ENCODE measurements at regions not wholly inside any gene's neighbourhood (a gene's known extent, or its start where the extent isn't known, plus 50 kb on each side); places are given as distances from the start of the nearest gene placed in this dataset.

DNA sequence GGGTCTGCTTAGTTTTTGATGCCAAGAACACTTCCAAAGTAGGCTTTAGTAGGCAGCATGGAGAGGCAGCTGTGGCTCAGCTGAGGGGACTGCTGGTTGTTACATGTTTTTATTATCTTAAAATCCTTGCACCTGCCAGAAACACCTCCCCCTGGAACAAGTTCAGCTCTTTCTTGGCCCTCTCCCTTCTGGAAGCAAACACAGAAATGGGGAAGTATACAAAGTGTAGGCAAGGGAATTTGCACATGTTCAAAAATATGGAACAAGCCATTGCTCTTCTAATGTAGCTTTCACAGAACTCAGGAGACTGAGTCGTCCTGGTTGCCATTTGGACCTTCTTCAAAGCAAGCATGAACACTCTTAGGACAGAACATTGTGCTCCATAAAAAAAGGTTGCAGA lies 169.1 kb upstream of the SEMA6D start:
- WGBS (ENCODE audit: insufficient coverage) = 43% methylated on average over 1 of the region's 1 CpG
- H3K9me3 ChIP-seq (replicated peaks; ENCODE audit: control insufficient read depth, low read depth, low read length) = no peaks in the 10 kb centered on the region

DNA sequence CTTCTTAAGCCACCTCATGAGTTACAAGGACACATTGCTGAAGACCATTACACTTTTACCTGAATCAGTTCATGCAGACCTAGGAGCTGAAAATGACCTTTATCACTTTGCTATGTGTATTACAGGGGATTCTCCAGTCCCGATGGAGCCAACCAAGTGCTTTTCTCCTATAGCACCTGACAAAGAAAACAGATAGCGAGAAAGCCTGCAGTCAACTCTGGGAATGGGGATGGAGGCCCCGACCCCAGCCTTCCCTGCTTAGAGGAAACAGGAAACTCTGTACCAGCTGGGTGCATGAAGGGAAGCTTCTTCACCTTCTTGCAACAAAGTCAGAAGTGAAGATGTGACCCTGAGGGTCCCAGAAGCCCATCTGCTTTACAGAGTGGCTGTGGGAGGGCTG lies 168.3 kb upstream of the SEMA6D start:
- DNase-seq = no peak
- H3K27me3 ChIP-seq (ENCODE audit: control insufficient read depth, insufficient read depth, low read length) = no peaks in the 10 kb centered on the region

More for the DNA sequence above, 169.1 kb upstream of the SEMA6D start:
- no peaks in the 10 kb centered on the region for H3K36me3 ChIP-seq (ENCODE audit: control insufficient read depth, insufficient read depth, low read length)
- peaks cover 11% of the 10 kb centered on the region for H3K4me1 ChIP-seq (ENCODE audit: control insufficient read depth, insufficient read depth, low read length)
- DNase-seq = peak; percentile 93
- no peak overlapping the region for H3K27ac ChIP-seq (ENCODE audit: low read length)
- no peaks in the 10 kb centered on the region for H3K27me3 ChIP-seq (ENCODE audit: control insufficient read depth, insufficient read depth, low read length)
- no peak overlapping the region for H3K4me3 ChIP-seq (ENCODE audit: low read length)

DNA sequence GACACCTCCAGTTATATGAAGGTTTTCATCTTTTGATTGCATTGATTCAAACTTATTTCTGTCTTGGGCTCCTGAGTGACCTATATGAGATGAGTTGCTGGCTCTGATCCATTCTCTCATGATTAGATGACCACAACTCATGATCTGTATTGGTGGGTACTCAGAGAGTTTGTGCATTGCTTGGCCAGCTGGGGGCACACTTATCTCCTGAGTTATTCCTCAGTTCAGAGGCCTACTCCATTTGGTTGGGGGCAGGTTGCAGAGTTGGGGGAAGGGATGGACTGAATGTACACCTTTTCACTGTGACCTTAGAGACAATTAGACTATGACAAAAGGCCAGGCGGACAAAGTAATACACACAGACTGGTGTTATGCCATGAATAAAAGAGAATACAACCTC lies 166.2 kb upstream of the SEMA6D start:
- 100% methylated on average over 1 of the region's 1 CpG for WGBS (ENCODE audit: insufficient coverage)
- no peak for DNase-seq
- no peaks in the 10 kb centered on the region for H3K9me3 ChIP-seq (replicated peaks; ENCODE audit: control insufficient read depth, low read depth, low read length)
- no peak overlapping the region for H3K27ac ChIP-seq (ENCODE audit: low read length)
- peaks cover 11% of the 10 kb centered on the region for H3K4me1 ChIP-seq (ENCODE audit: control insufficient read depth, insufficient read depth, low read length)
- no peaks in the 10 kb centered on the region for H3K27me3 ChIP-seq (ENCODE audit: control insufficient read depth, insufficient read depth, low read length)
- H3K4me3 ChIP-seq (ENCODE audit: low read length) = no peak overlapping the region
- H3K36me3 ChIP-seq (ENCODE audit: control insufficient read depth, insufficient read depth, low read length) = no peaks in the 10 kb centered on the region

More for the DNA sequence above, 168.3 kb upstream of the SEMA6D start:
- Histone ChIP-seq H3K36me3 (ENCODE audit: control insufficient read depth, insufficient read depth, low read length) (no peaks in the 10 kb centered on the region), H3K4me3 (ENCODE audit: low read length) (no peak overlapping the region), H3K9me3 (replicated peaks; ENCODE audit: control insufficient read depth, low read depth, low read length) (no peaks in the 10 kb centered on the region), H3K4me1 (ENCODE audit: control insufficient read depth, insufficient read depth, low read length) (peaks cover 11% of the 10 kb centered on the region), H3K27ac (ENCODE audit: low read length) (no peak overlapping the region)
- WGBS (ENCODE audit: insufficient coverage) = no CpG with 5 or more reads among the region's 3 CpGs

DNA sequence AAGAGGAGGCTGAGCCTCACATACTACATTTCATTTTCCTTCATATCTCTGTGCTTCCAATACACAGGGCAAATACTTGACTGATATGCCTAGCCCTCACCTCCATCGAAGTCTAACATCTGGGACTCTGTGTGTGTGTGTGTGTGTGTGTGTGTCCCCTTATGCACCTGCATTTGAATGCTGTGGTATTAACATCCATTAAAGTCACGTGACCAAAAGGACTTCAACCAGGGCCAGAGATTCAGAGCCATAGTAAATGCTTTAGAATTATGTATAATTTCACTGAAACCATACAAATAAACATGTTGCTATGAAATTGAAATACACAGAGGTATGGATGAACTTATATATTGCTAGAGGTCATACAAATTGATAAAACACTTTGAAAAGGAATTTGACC lies 165.8 kb upstream of the SEMA6D start:
- no peaks in the 10 kb centered on the region for H3K9me3 ChIP-seq (replicated peaks; ENCODE audit: control insufficient read depth, low read depth, low read length)
- no peak overlapping the region for H3K27ac ChIP-seq (ENCODE audit: low read length)
- no peak for DNase-seq
- H3K36me3 ChIP-seq (ENCODE audit: control insufficient read depth, insufficient read depth, low read length) = no peaks in the 10 kb centered on the region
- peaks cover 11% of the 10 kb centered on the region for H3K4me1 ChIP-seq (ENCODE audit: control insufficient read depth, insufficient read depth, low read length)
- H3K4me3 ChIP-seq (ENCODE audit: low read length) = no peak overlapping the region
- no peaks in the 10 kb centered on the region for H3K27me3 ChIP-seq (ENCODE audit: control insufficient read depth, insufficient read depth, low read length)
- WGBS (ENCODE audit: insufficient coverage) = no CpG with 5 or more reads among the region's 2 CpGs

DNA sequence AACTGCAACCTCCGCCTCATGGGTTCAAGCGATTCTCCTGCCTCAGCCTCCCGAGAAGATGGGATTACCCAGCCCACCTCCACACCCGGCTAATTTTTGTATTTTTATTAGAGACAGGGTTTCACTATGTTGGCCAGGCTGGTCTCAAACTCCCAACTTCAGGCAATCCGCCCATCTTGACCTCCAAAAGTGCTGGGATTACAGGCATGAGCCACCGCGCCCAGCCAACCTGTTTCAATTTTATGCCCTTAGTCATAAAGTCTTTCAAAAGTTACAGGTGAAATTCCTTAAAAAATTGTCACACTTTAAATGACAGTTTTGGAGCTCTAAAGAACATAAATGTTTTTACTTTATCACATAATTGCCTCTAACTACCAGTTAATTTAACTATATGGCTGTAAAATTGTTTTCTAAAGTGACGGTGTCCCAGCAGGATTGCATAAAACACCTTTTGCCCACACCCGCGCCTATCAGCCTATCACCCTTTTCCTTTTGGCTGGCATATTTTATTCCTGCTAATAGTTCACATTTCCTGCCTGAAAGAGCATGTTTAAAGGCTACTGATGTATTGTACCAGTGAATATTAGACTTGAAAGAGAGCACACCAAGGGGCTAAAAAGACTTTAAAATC lies 164.2 kb upstream of the SEMA6D start:
- peaks cover 9% of the 10 kb centered on the region for H3K4me1 ChIP-seq (ENCODE audit: control insufficient read depth, insufficient read depth, low read length)
- H3K9me3 ChIP-seq (replicated peaks; ENCODE audit: control insufficient read depth, low read depth, low read length) = no peaks in the 10 kb centered on the region
- no peaks in the 10 kb centered on the region for H3K36me3 ChIP-seq (ENCODE audit: control insufficient read depth, insufficient read depth, low read length)
- WGBS (ENCODE audit: insufficient coverage) = 90% methylated on average over 2 of the region's 10 CpGs
- no peak overlapping the region for H3K27ac ChIP-seq (ENCODE audit: low read length)
- DNase-seq = no peak
- H3K4me3 ChIP-seq (ENCODE audit: low read length) = no peak overlapping the region
- no peaks in the 10 kb centered on the region for H3K27me3 ChIP-seq (ENCODE audit: control insufficient read depth, insufficient read depth, low read length)

DNA sequence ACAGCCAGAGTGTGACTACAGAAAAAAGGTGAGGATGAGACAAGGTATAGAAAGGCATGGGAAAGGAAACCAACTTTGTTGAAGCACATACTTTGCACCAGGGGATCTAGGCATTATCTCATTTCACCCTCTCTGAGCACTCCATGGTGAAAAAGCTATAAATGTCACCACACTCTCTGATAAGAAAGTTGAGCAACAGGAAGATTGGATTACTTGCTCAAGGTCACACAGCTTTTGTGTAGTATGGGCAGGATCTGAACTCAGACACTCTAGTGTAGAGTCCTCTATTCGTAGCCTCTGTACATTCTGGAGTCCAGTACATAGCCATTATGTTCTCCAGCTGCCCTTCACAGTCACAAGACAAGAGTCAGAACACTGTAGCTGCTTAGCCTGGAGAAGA lies 163.4 kb upstream of the SEMA6D start:
- H3K4me3 ChIP-seq (ENCODE audit: low read length) = no peak overlapping the region
- H3K27ac ChIP-seq (ENCODE audit: low read length) = no peak overlapping the region
- H3K27me3 ChIP-seq (ENCODE audit: control insufficient read depth, insufficient read depth, low read length) = no peaks in the 10 kb centered on the region
- DNase-seq = no peak
- no peaks in the 10 kb centered on the region for H3K9me3 ChIP-seq (replicated peaks; ENCODE audit: control insufficient read depth, low read depth, low read length)
- no peaks in the 10 kb centered on the region for H3K36me3 ChIP-seq (ENCODE audit: control insufficient read depth, insufficient read depth, low read length)
- 80% methylated on average over 1 of the region's 1 CpG for WGBS (ENCODE audit: insufficient coverage)
- H3K4me1 ChIP-seq (ENCODE audit: control insufficient read depth, insufficient read depth, low read length) = peaks cover 4% of the 10 kb centered on the region

DNA sequence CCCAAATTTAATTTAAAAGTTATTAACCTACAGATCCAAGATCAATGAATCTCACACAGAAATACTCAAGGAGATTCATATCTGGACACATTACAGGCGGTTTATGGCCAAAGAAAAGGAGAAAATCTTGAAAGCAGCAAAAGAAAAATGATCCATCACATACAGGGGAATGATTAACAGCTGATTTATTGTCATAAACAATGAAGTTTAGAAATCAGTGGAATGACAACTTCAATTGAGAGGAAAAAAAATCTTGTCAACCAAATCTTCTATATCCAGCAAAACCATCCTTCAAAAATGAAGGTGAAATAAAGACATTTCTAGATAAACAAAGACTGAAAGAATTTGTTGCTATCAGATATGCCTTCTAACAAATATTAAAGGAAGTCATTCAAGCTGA lies 156.2 kb upstream of the SEMA6D start:
- H3K36me3 ChIP-seq (ENCODE audit: control insufficient read depth, insufficient read depth, low read length) = no peaks in the 10 kb centered on the region
- H3K4me3 ChIP-seq (ENCODE audit: low read length) = no peak overlapping the region
- H3K27me3 ChIP-seq (ENCODE audit: control insufficient read depth, insufficient read depth, low read length) = no peaks in the 10 kb centered on the region
- no peaks in the 10 kb centered on the region for H3K4me1 ChIP-seq (ENCODE audit: control insufficient read depth, insufficient read depth, low read length)
- no CpG with 5 or more reads among the region's 1 CpG for WGBS (ENCODE audit: insufficient coverage)
- peaks cover 2% of the 10 kb centered on the region for H3K9me3 ChIP-seq (replicated peaks; ENCODE audit: control insufficient read depth, low read depth, low read length)
- no peak for DNase-seq
- no peak overlapping the region for H3K27ac ChIP-seq (ENCODE audit: low read length)

DNA sequence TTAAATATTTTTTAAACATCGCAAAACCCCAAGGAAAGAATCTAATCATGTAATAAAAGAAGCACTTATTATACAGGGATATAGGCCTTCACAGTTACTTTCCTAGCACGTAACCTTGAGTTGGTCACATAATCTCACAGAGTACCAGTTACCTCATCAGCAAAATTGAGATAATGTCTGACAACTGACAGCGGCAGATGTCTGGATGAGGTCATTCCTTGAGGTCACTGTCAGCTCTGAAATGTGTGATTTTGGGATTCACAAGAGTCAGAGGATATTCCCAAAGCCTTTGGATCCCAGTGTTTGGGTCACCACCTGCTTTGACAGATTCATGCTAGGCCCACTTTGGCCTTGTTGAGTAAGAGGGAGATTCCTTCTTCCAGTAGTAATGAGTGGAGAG lies 151.4 kb upstream of the SEMA6D start:
- WGBS (ENCODE audit: insufficient coverage) = 82% methylated on average over 1 of the region's 3 CpGs
- Histone ChIP-seq H3K36me3 (ENCODE audit: control insufficient read depth, insufficient read depth, low read length) (no peaks in the 10 kb centered on the region), H3K4me3 (ENCODE audit: low read length) (no peak overlapping the region)

DNA sequence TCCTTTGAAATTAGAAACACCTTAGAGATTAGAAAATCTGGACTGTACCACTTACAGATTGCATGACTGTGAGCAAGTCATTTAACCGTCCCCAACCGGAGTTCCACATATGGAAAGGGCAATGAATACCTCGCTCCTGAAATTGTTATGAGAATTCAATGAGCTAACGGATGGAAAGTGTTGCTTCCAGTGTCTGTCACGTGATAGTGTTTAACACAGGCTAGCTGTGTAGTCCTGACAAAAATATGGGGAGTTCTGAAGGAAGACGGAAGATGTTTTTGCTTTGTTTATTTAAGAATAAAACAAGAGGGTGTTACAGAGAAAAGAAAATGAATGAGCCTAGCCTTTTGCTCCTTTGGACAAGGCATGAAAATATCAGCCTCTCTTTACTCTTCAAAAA lies 150.7 kb upstream of the SEMA6D start:
- DNase-seq = no peak
- H3K4me1 ChIP-seq (ENCODE audit: control insufficient read depth, insufficient read depth, low read length) = no peaks in the 10 kb centered on the region
- H3K4me3 ChIP-seq (ENCODE audit: low read length) = no peak overlapping the region
- 81% methylated on average over 6 of the region's 6 CpGs for WGBS (ENCODE audit: insufficient coverage)
- H3K27me3 ChIP-seq (ENCODE audit: control insufficient read depth, insufficient read depth, low read length) = no peaks in the 10 kb centered on the region
- H3K36me3 ChIP-seq (ENCODE audit: control insufficient read depth, insufficient read depth, low read length) = no peaks in the 10 kb centered on the region
- no peaks in the 10 kb centered on the region for H3K9me3 ChIP-seq (replicated peaks; ENCODE audit: control insufficient read depth, low read depth, low read length)
- no peak overlapping the region for H3K27ac ChIP-seq (ENCODE audit: low read length)

More for the DNA sequence above, 151.4 kb upstream of the SEMA6D start:
- no peak overlapping the region for H3K27ac ChIP-seq (ENCODE audit: low read length)
- no peak for DNase-seq
- H3K27me3 ChIP-seq (ENCODE audit: control insufficient read depth, insufficient read depth, low read length) = no peaks in the 10 kb centered on the region
- H3K4me1 ChIP-seq (ENCODE audit: control insufficient read depth, insufficient read depth, low read length) = no peaks in the 10 kb centered on the region
- H3K9me3 ChIP-seq (replicated peaks; ENCODE audit: control insufficient read depth, low read depth, low read length) = no peaks in the 10 kb centered on the region

DNA sequence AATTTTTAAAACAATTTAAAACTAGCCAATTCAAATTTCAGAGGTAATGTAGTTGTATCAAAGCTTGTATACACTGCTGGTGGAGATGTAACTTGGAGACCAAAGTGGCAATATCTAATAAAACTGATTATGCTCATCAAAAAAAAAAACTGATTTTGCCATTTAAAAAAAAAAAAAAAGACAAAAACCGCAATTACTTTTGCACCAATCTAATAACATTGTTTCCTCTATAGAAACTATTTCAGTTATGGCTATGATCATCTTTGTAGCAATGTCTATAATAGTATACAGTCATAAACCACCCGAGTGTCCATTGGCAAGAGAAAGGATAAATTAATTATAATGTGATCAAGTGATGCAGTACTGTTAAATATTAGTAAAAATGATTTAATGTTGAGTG lies 149.3 kb upstream of the SEMA6D start:
- Histone ChIP-seq H3K27me3 (ENCODE audit: control insufficient read depth, insufficient read depth, low read length) (no peaks in the 10 kb centered on the region), H3K27ac (ENCODE audit: low read length) (no peak overlapping the region), H3K9me3 (replicated peaks; ENCODE audit: control insufficient read depth, low read depth, low read length) (no peaks in the 10 kb centered on the region), H3K4me3 (ENCODE audit: low read length) (no peak overlapping the region), H3K36me3 (ENCODE audit: control insufficient read depth, insufficient read depth, low read length) (no peaks in the 10 kb centered on the region), H3K4me1 (ENCODE audit: control insufficient read depth, insufficient read depth, low read length) (no peaks in the 10 kb centered on the region)
- no peak for DNase-seq
- WGBS (ENCODE audit: insufficient coverage) = no CpG with 5 or more reads among the region's 2 CpGs

DNA sequence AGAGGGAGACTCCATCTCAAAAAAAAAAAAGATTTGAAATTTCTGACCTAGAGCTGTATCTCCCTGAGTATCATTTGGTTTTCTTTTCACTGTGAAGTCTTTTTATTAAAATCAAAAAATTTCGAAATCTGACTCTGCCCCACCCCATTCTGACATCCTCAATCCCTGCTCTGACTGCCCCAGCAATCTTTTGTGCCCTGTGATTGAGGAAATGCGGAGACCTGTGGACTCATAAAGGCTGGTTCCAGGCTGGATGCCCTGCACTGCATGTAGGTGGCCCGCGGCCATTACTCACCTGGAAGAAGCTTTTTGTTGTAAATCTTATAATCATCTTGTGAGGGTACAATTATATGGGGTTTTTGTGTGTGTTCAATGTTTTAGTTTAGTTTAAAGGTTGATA lies 147.3 kb upstream of the SEMA6D start:
- Histone ChIP-seq H3K4me3 (ENCODE audit: low read length) (no peak overlapping the region), H3K27me3 (ENCODE audit: control insufficient read depth, insufficient read depth, low read length) (no peaks in the 10 kb centered on the region), H3K27ac (ENCODE audit: low read length) (no peak overlapping the region), H3K4me1 (ENCODE audit: control insufficient read depth, insufficient read depth, low read length) (no peaks in the 10 kb centered on the region), H3K9me3 (replicated peaks; ENCODE audit: control insufficient read depth, low read depth, low read length) (no peaks in the 10 kb centered on the region), H3K36me3 (ENCODE audit: control insufficient read depth, insufficient read depth, low read length) (no peaks in the 10 kb centered on the region)
- DNase-seq = no peak
- WGBS (ENCODE audit: insufficient coverage) = 100% methylated on average over 3 of the region's 4 CpGs

All from muscle of leg (tissue), 3 donors.